Liver (tissue), 8 donors: ENCODE measurements at regions not wholly inside any gene's neighbourhood (a gene's known extent, or its start where the extent isn't known, plus 50 kb on each side); places are given as distances from the start of the nearest gene placed in this dataset.

Experiments used
- DNase-seq: peaks from one replicate; pipeline ENCODE4 v3.0.0-alpha.2; 2017; ENCODE audit warnings: low spot score
- H3K27ac ChIP-seq, 2 donors: one replicate each; pipeline ENCODE4 v1.7.0; 2013; ENCODE audit warnings: inconsistent platforms in 2 of 2, low read length in 2 of 2, control low read depth in 1 of 2, low read depth in 1 of 2, mild to moderate bottlenecking in 1 of 2
- H3K27me3 ChIP-seq, 4 donors: one replicate each; pipeline versions ENCODE4 v1.6.1 to v1.7.0; 2013; ENCODE audit warnings: low read length in 3 of 4, inconsistent platforms in 1 of 4, mild to moderate bottlenecking in 1 of 4, moderate library complexity in 1 of 4; ENCODE audit not compliant: control insufficient read depth in 4 of 4, insufficient read depth in 4 of 4
- H3K36me3 ChIP-seq, 4 donors: one replicate each; pipeline versions ENCODE4 v1.6.1 to v1.7.0; 2013; ENCODE audit warnings: low read length in 3 of 4, mild to moderate bottlenecking in 3 of 4, low read depth in 1 of 4, moderate library complexity in 1 of 4; ENCODE audit not compliant: control insufficient read depth in 4 of 4, insufficient read depth in 3 of 4
- H3K4me1 ChIP-seq, 4 donors: one replicate each; pipeline versions ENCODE4 v1.6.1 to v1.7.0; 2013; ENCODE audit warnings: low read length in 3 of 4, mild to moderate bottlenecking in 3 of 4, moderate library complexity in 1 of 4; ENCODE audit not compliant: control insufficient read depth in 4 of 4, insufficient read depth in 4 of 4
- H3K4me3 ChIP-seq, 3 donors: one replicate each; pipeline versions ENCODE4 v1.6.1 to v1.7.0; 2013; ENCODE audit warnings: low read length in 3 of 3, control low read depth in 1 of 3, low read depth in 1 of 3, mild to moderate bottlenecking in 1 of 3
- H3K9ac ChIP-seq, 2 donors: one replicate each; pipeline ENCODE4 v1.7.0; 2013; ENCODE audit warnings: low read length in 2 of 2, mild to moderate bottlenecking in 2 of 2, moderate library complexity in 2 of 2, control low read depth in 1 of 2, low read depth in 1 of 2
- H3K9me3 ChIP-seq, 4 donors: one replicate each; pipeline versions ENCODE4 v1.6.1 to v1.7.0; 2013; ENCODE audit warnings: low read length in 3 of 4; ENCODE audit not compliant: control insufficient read depth in 4 of 4
- ATF3 ChIP-seq: IDR thresholded peaks from 2 replicates; pipeline ENCODE4 v1.6.1; 2016; ENCODE audit warnings: antibody characterized with exemption
- CTCF ChIP-seq: fragments of 150-350 bp; IDR thresholded peaks from 2 replicates; pipeline ENCODE4 v1.5.1; 2017; ENCODE audit warnings: improper control_type of control experiment, low read depth, low read length; ENCODE audit not compliant: missing input control
- EGR1 ChIP-seq, 2 donors: IDR thresholded peaks; 2 replicates each; pipeline ENCODE4 v1.6.1; 2016 to 2018; ENCODE audit warnings: antibody characterized with exemption in 2 of 2, low read depth in 2 of 2
- FOXA1 ChIP-seq: IDR thresholded peaks from 2 replicates; pipeline ENCODE4 v1.6.1; 2016; ENCODE audit warnings: antibody characterized with exemption
- FOXA2 ChIP-seq: IDR thresholded peaks from 2 replicates; pipeline ENCODE4 v1.6.1; 2016; ENCODE audit warnings: antibody characterized with exemption
- GABPA ChIP-seq, 2 donors: IDR thresholded peaks in 1 of 2; conservative IDR thresholded peaks in 1 of 2; 2 replicates each; pipeline ENCODE4 v1.6.1; 2016; ENCODE audit warnings: antibody characterized with exemption in 2 of 2, mild to moderate bottlenecking in 1 of 2, moderate library complexity in 1 of 2
- HNF4A ChIP-seq, 2 donors: conservative IDR thresholded peaks; 2 replicates each; pipeline ENCODE4 v1.6.1; 2016; ENCODE audit warnings: antibody characterized with exemption in 2 of 2, mild to moderate bottlenecking in 2 of 2
- HNF4G ChIP-seq: IDR thresholded peaks from 2 replicates; pipeline ENCODE4 v1.6.1; 2016; ENCODE audit warnings: antibody characterized with exemption
- JUND ChIP-seq, 2 donors: IDR thresholded peaks; 2 replicates each; pipeline ENCODE4 v1.6.1; 2016; ENCODE audit warnings: antibody characterized with exemption in 2 of 2
- MAX ChIP-seq: IDR thresholded peaks from 2 replicates; pipeline ENCODE4 v1.6.1; 2016; ENCODE audit warnings: antibody characterized with exemption
- NR2F2 ChIP-seq: IDR thresholded peaks from 2 replicates; pipeline ENCODE4 v1.6.1; 2016; ENCODE audit warnings: antibody characterized with exemption
- RAD21 ChIP-seq, 2 donors: IDR thresholded peaks; 2 replicates each; pipeline ENCODE4 v1.6.1; 2016; ENCODE audit warnings: antibody characterized with exemption in 2 of 2, mild to moderate bottlenecking in 2 of 2
- REST ChIP-seq: IDR thresholded peaks from 2 replicates; pipeline ENCODE4 v1.6.1; 2016; ENCODE audit warnings: antibody characterized with exemption, mild to moderate bottlenecking
- RXRA ChIP-seq, 2 donors: IDR thresholded peaks; 2 replicates each; pipeline ENCODE4 v1.6.1; 2017 to 2018; ENCODE audit warnings: antibody characterized with exemption in 2 of 2, mild to moderate bottlenecking in 1 of 2
- SP1 ChIP-seq: IDR thresholded peaks from 2 replicates; pipeline ENCODE4 v1.6.1; 2018; ENCODE audit warnings: antibody characterized with exemption, mild to moderate bottlenecking
- TAF1 ChIP-seq: conservative IDR thresholded peaks from 2 replicates; pipeline ENCODE4 v1.6.1; 2016; ENCODE audit warnings: antibody characterized with exemption, mild to moderate bottlenecking
- YY1 ChIP-seq: IDR thresholded peaks from 2 replicates; pipeline ENCODE4 v1.6.1; 2016; ENCODE audit warnings: antibody characterized with exemption, mild to moderate bottlenecking
- ZBTB33 ChIP-seq: IDR thresholded peaks from 2 replicates; pipeline ENCODE4 v1.6.1; 2016; ENCODE audit warnings: antibody characterized with exemption
- WGBS: extraction: QIAGEN DNeasy Blood & Tissue Kit; methylation state at CpG from one replicate; pipeline ENCODE4 v1.1.7; 2013; 5-methylcytosine and 5-hydroxymethylcytosine counted together
- donor health status: healthy.
- donor health status: healthy.
- donor health status: healthy.
- donor health status: healthy.
- donor health status: healthy.

- H3K27me3 ChIP-seq, result no peaks in the 10 kb centered on the region
- 24% methylated on average over 1 of the region's 1 CpG for WGBS
- H3K27ac ChIP-seq, result no peak overlapping the region
- H3K9me3 ChIP-seq, result no peaks in the 10 kb centered on the region
- no peaks in the 10 kb centered on the region for H3K36me3 ChIP-seq
- no peak overlapping the region for H3K4me3 ChIP-seq
- DNase-seq, result no peak
- H3K9ac ChIP-seq, result no peak overlapping the region
- TF ChIP-seq HNF4A (conservative IDR thresholded peaks at IDR 0.05) (no peak), ZBTB33 (no peak), REST (no peak), CTCF (no peak), FOXA2 (no peak), JUND (IDR thresholded peaks at IDR 0.05) (no peak)
- peaks cover 2 to 16% (median 8%) of the 10 kb centered on the region in 4 donors for H3K4me1 ChIP-seq
Measured at GRCh38 chr3:15948388-15948787, 150.6 kb upstream of the ANKRD28 start.

- H3K9me3 ChIP-seq, result no peaks in the 10 kb centered on the region
- no peak overlapping the region for H3K4me3 ChIP-seq
- DNase-seq, result no peak
- WGBS, result 37% methylated on average over 2 of the region's 2 CpGs
- H3K4me1 ChIP-seq, result peaks cover 2 to 20% (median 10%) of the 10 kb centered on the region in 4 donors
- no peak overlapping the region for H3K27ac ChIP-seq
- no peak overlapping the region for H3K9ac ChIP-seq
- no peaks in the 10 kb centered on the region for H3K36me3 ChIP-seq
- H3K27me3 ChIP-seq, result no peaks in the 10 kb centered on the region
- TF ChIP-seq RXRA (IDR thresholded peaks at IDR 0.05), result peak; percentile 59 to 67
- TF ChIP-seq TAF1, result no peak
- no peak for TF ChIP-seq ZBTB33
- no peak for TF ChIP-seq NR2F2
- TF ChIP-seq RAD21 (IDR thresholded peaks at IDR 0.05), result peak in 1 of 2 donors; percentile 11
- TF ChIP-seq YY1, result peak; percentile 13
- TF ChIP-seq GABPA (IDR thresholded peaks at IDR 0.05 in 1 of 2, conservative IDR thresholded peaks at IDR 0.05 in 1 of 2), result no peak
- TF ChIP-seq ATF3, result no peak
- TF ChIP-seq FOXA1, result no peak
- TF ChIP-seq FOXA2, result no peak
- TF ChIP-seq HNF4G, result no peak
- TF ChIP-seq SP1, result peak; percentile 59
- no peak for TF ChIP-seq REST
- no peak for TF ChIP-seq EGR1 (IDR thresholded peaks at IDR 0.05; ENCODE audit: low read depth in 2 of 2)
- no peak for TF ChIP-seq MAX
- peak; percentile 73 to 82 for TF ChIP-seq HNF4A (conservative IDR thresholded peaks at IDR 0.05)
- peak in 1 of 2 donors; percentile 33 for TF ChIP-seq JUND (IDR thresholded peaks at IDR 0.05)
Measured at GRCh38 chr3:15952543-15953175, 154.9 kb upstream of the ANKRD28 start.
